ENCODE measurements at regions not wholly inside any gene's neighbourhood (a gene's known extent, or its start where the extent isn't known, plus 50 kb on each side); places are given as distances from the start of the nearest gene placed in this dataset.

DNA sequence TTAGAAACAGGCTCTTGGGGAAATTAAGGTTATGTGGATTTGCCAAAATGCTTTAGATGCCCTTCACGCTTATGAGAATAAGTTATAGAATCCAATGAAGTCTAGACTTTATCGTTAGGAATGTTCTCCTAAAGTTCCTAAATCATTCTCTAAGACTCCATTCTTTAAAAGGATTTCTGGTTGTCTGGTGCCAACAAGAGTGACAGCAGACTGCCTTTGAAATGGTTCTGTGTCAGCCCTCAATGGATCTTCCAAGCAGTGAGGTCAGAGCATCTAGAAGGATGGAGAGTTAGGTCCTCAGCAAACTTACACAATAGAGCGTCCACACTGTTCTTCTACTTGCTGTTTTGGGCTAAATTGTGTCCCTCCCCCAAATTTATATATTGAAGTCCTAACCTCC, 473.3 kb downstream of the GATA3 start:
- TF ChIP-seq, protein P1, sequence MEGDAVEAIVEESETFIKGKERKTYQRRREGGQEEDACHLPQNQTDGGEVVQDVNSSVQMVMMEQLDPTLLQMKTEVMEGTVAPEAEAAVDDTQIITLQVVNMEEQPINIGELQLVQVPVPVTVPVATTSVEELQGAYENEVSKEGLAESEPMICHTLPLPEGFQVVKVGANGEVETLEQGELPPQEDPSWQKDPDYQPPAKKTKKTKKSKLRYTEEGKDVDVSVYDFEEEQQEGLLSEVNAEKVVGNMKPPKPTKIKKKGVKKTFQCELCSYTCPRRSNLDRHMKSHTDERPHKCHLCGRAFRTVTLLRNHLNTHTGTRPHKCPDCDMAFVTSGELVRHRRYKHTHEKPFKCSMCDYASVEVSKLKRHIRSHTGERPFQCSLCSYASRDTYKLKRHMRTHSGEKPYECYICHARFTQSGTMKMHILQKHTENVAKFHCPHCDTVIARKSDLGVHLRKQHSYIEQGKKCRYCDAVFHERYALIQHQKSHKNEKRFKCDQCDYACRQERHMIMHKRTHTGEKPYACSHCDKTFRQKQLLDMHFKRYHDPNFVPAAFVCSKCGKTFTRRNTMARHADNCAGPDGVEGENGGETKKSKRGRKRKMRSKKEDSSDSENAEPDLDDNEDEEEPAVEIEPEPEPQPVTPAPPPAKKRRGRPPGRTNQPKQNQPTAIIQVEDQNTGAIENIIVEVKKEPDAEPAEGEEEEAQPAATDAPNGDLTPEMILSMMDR (optimal IDR thresholded peaks at IDR 0.05 in 1 of 3, IDR thresholded peaks at IDR 0.05 in 1 of 3, conservative IDR thresholded peaks at IDR 0.05 in 1 of 3; ENCODE audit: extremely low read depth in 1 of 3, insufficient read depth in 2 of 3, low read length in 3 of 3) = no peak
- TF ChIP-seq EZH2 (IDR thresholded peaks at IDR 0.05; ENCODE audit: low read length) = no peak
